ENCODE measurements at regions not wholly inside any gene's neighbourhood (a gene's known extent, or its start where the extent isn't known, plus 50 kb on each side); places are given as distances from the start of the nearest gene placed in this dataset.

- TF ChIP-seq POLR2A (IDR thresholded peaks at IDR 0.05; ENCODE audit: low read depth, low read length): no peak
- DNase-seq (ENCODE audit: insufficient read length, low spot score): no peak
- no peak for FAIRE-seq
These were observed 519.6 kb upstream of the DEPDC1 start for GRCh38 chr1:69016468-69016867.

DNA sequence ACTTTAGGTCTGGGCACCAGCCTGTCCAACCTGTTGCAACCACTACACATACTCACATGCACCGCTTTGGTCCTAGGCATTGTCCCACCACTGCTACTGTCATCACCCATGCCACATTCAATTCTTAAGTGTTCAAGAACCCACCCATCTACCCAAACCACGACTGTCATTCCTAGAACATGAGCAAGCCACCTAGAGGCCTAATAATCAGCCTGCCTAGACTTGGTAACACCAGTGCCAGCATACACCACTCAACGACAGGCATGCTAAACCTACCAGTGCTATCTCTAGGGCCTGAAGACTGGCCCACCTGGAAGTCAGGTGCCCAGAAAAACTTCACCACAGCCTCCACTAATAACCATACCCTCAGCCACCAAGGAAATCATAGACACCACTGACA is 532.8 kb upstream of the DEPDC1 start:
- TF ChIP-seq POLR2A (IDR thresholded peaks at IDR 0.05; ENCODE audit: low read depth, low read length): no peak
- DNase-seq (ENCODE audit: insufficient read length, low spot score) (no peak), FAIRE-seq (no peak)

DNA sequence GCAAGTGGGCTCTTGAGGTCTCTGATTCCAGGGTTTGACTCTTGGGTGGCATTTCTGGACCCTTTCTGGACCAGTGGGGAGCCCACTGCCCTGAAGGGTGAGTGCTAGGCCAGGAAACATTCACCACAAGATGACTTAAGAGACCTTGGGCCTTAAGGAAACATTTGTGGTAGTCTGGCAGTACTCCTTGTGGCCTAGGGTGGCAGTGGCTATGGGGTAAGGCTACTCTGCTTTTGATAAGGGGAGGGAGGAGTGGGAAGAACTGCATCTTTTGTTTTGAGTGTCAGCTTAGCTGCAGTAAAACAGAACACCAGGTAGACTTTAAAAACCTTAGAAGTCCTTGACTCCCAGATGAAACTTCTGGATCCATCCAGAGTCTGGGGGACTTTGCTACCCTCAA is 529.3 kb upstream of the LRRC7 start:
- DNase-seq (ENCODE audit: insufficient read length, low spot score) (no peak), FAIRE-seq (no peak)
- no peak for TF ChIP-seq POLR2A (IDR thresholded peaks at IDR 0.05; ENCODE audit: low read depth, low read length)

GRCh38 chr1:69045572-69045971 is 522.1 kb upstream of the LRRC7 start:
- TF ChIP-seq POLR2A (IDR thresholded peaks at IDR 0.05; ENCODE audit: low read depth, low read length): no peak
- no peak for DNase-seq (ENCODE audit: insufficient read length, low spot score)

GRCh38 chr1:69055194-69055593 is 512.5 kb upstream of the LRRC7 start:
- TF ChIP-seq POLR2A (IDR thresholded peaks at IDR 0.05; ENCODE audit: low read depth, low read length): no peak
- FAIRE-seq: no peak
- DNase-seq (ENCODE audit: insufficient read length, low spot score): no peak

More at GRCh38 chr1:69045572-69045971, 522.1 kb upstream of the LRRC7 start:
- FAIRE-seq: no peak

DNA sequence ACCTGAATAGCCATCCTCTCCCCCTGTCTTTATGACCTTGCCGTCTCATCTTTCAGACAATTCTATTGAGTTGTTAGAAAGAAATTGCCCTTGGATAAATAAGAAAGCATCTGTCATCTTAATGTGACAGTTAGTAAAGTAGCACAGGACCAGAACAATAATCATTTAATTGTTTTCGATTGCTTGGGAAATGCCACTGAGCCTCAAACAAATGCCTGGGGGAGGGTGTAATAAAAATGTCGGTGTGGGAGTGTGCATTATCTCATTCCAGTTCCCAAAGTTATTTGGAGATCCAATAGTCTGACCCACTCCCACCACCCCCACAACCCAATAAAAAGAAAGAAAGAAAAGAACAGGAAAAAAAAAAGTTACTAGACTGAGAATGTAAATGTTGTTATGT is 509.3 kb upstream of the LRRC7 start:
- no peak for TF ChIP-seq POLR2A (IDR thresholded peaks at IDR 0.05; ENCODE audit: low read depth, low read length)
- DNase-seq (ENCODE audit: insufficient read length, low spot score) (no peak), FAIRE-seq (no peak)

GRCh38 chr1:69070660-69071373 is 496.9 kb upstream of the LRRC7 start:
- FAIRE-seq (no peak), DNase-seq (ENCODE audit: insufficient read length, low spot score) (no peak)
- no peak for TF ChIP-seq POLR2A (IDR thresholded peaks at IDR 0.05; ENCODE audit: low read depth, low read length)

DNA sequence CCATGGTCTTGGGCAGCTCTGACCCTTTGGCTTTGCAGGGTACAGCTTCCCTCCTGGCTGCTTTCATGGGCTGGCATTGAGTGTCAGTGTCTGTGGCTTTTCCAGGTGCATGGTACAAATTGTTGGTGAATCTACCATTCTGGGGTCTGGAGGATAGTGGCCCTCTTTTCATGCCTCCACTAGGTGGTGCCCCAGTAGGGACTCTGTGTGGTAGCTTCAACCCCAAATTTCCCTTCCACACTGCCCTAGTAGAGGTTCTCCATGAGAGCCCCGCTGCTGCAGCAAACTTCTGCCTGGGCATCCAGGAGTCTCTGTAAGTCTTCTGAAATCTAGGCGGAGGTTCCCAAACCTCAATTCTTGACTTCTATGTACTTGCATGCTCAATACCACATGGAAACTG is 494.5 kb upstream of the LRRC7 start:
- no peak for TF ChIP-seq POLR2A (IDR thresholded peaks at IDR 0.05; ENCODE audit: low read depth, low read length)
- DNase-seq (ENCODE audit: insufficient read length, low spot score): no peak
- FAIRE-seq: no peak

GRCh38 chr1:69076631-69077030 is 491.1 kb upstream of the LRRC7 start:
- TF ChIP-seq POLR2A (IDR thresholded peaks at IDR 0.05; ENCODE audit: low read depth, low read length): no peak
- DNase-seq (ENCODE audit: insufficient read length, low spot score): no peak
- FAIRE-seq: no peak

DNA sequence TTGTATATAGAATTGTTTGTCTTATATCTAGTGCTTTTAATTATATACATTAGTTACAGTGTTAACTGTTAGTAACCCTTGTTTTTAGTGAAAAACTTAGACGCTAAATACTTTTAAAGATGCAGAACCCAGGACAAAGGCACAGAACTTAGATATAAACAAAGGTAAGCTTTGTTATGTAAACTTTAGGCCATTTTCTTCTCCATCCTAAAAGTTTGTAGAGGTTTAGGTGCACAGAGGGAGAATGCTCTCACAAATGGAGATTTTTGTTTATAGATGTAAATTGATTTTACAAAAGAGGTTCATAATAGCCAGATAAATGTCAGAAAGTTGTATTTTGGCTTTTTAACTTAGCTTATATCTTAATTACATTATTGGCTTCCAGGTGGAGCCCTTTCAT is 490.5 kb upstream of the LRRC7 start:
- FAIRE-seq (no peak), DNase-seq (ENCODE audit: insufficient read length, low spot score) (no peak)
- TF ChIP-seq POLR2A (IDR thresholded peaks at IDR 0.05; ENCODE audit: low read depth, low read length): no peak

DNA sequence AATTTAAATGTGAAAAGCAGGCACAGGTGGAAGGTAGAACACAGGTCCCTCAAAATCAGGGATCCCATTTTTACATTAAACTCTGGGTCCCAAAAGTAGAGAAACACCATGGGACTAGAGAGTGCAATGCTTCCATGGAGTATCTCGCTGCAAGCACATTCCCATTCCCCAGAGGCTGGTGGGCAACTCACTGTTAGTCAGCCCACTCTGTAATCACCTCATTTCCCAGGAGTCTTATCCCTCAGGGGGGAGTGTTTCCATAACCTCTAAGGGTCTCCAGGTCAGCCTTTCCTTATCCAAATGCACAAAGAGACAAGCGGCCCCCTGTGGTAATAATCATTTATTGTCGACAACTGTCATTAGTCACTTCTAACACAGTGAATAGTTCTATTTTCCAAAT is 490.1 kb upstream of the LRRC7 start:
- no peak for DNase-seq (ENCODE audit: insufficient read length, low spot score)
- TF ChIP-seq POLR2A (IDR thresholded peaks at IDR 0.05; ENCODE audit: low read depth, low read length): no peak
- FAIRE-seq: no peak

DNA sequence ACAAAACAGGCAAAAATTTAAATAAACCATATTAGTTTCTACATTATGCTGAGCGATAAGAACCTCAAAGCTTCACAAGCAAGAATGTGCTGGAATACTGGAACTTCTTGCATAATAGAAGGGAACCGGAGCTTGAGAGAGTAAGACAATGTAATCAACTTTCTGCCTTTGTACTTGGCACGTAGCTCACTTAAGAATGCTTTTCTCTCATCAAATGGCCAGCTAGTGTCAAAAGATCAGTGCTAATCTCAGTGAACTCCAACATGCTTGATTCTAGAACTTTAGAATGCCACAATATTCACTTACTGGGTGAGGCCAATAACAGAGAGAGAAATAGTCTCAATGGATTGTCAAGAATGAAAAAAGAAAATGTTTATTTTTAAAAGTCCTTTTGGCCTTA is 486.1 kb upstream of the LRRC7 start:
- no peak for TF ChIP-seq POLR2A (IDR thresholded peaks at IDR 0.05; ENCODE audit: low read depth, low read length)
- DNase-seq (ENCODE audit: insufficient read length, low spot score): no peak
- no peak for FAIRE-seq

DNA sequence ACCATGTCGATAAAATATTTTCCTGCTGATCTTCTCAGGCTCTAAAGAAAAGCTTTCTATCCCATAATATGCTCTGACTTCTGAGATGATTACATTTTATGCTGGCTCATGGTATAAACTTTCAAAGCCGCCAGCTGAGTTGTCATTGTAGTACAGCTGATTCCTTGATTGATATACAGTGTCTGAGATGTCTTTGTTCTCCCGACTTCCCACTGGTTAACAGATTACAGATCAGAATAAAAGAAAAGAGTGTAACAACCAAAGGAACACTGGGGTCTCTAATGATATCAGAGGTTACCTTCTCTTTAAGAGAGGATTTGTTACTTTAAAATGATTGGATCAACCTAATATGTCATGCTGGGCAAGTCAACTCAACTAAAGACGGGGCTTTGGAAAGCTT is 485.4 kb upstream of the LRRC7 start:
- no peak for DNase-seq (ENCODE audit: insufficient read length, low spot score)
- TF ChIP-seq POLR2A (IDR thresholded peaks at IDR 0.05; ENCODE audit: low read depth, low read length): no peak
- no peak for FAIRE-seq

GRCh38 chr1:69086148-69086547 is 481.6 kb upstream of the LRRC7 start:
- no peak for DNase-seq (ENCODE audit: insufficient read length, low spot score)
- no peak for FAIRE-seq
- no peak for TF ChIP-seq POLR2A (IDR thresholded peaks at IDR 0.05; ENCODE audit: low read depth, low read length)

GRCh38 chr1:69088571-69088970 is 479.2 kb upstream of the LRRC7 start:
- FAIRE-seq: no peak
- no peak for DNase-seq (ENCODE audit: insufficient read length, low spot score)
- TF ChIP-seq POLR2A (IDR thresholded peaks at IDR 0.05; ENCODE audit: low read depth, low read length): no peak

- DNase-seq (ENCODE audit: insufficient read length, low spot score) (no peak), FAIRE-seq (no peak)
These were observed 477.6 kb upstream of the LRRC7 start for GRCh38 chr1:69090170-69090569.

More at GRCh38 chr1:69090170-69090569, 477.6 kb upstream of the LRRC7 start:
- TF ChIP-seq POLR2A (IDR thresholded peaks at IDR 0.05; ENCODE audit: low read depth, low read length): no peak

Data from H54 (cell line).